ENCODE measurements at regions not wholly inside any gene's neighbourhood (a gene's known extent, or its start where the extent isn't known, plus 50 kb on each side); places are given as distances from the start of the nearest gene placed in this dataset.

DNA sequence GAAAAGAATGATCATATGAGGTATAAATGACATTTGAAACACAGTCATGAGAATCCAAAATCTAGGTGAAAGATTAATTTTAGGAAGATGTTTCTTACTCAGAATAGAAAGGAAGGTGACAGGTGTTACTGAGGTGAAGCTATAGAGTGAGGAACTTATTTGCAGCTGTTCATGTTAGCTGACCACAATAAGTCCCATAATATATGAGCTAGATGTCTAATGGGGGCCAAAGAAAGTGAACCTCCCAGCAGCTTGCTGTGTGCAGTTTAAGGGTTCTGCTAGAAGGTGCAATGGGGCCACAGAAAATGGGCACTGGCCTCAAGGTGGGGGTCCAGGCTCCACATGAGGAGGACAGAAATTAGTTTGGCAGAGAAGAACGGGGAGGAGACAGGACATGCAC is 1374.9 kb upstream of the CRIM1 start:
- TF ChIP-seq, protein P1, sequence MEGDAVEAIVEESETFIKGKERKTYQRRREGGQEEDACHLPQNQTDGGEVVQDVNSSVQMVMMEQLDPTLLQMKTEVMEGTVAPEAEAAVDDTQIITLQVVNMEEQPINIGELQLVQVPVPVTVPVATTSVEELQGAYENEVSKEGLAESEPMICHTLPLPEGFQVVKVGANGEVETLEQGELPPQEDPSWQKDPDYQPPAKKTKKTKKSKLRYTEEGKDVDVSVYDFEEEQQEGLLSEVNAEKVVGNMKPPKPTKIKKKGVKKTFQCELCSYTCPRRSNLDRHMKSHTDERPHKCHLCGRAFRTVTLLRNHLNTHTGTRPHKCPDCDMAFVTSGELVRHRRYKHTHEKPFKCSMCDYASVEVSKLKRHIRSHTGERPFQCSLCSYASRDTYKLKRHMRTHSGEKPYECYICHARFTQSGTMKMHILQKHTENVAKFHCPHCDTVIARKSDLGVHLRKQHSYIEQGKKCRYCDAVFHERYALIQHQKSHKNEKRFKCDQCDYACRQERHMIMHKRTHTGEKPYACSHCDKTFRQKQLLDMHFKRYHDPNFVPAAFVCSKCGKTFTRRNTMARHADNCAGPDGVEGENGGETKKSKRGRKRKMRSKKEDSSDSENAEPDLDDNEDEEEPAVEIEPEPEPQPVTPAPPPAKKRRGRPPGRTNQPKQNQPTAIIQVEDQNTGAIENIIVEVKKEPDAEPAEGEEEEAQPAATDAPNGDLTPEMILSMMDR (IDR thresholded peaks at IDR 0.05) = no peak
- TF ChIP-seq POLR2A (IDR thresholded peaks at IDR 0.05) = no peak
